Endometrium (tissue), 2 donors: ENCODE measurements at regions not wholly inside any gene's neighbourhood (a gene's known extent, or its start where the extent isn't known, plus 50 kb on each side); places are given as distances from the start of the nearest gene placed in this dataset.
"Not testable (repeated sequence)": the region's sequence is repeated elsewhere in the genome, so short reads cannot be mapped to it uniquely, and the experiment has no call there.

Source experiments
- FAIRE-seq: peaks from 2 replicates; lab custom pipeline; 2012; peaks lifted over from hg19 to GRCh38; lab: Jason Lieb, UNC
- donor health status: control.
- donor health status: control.

DNA sequence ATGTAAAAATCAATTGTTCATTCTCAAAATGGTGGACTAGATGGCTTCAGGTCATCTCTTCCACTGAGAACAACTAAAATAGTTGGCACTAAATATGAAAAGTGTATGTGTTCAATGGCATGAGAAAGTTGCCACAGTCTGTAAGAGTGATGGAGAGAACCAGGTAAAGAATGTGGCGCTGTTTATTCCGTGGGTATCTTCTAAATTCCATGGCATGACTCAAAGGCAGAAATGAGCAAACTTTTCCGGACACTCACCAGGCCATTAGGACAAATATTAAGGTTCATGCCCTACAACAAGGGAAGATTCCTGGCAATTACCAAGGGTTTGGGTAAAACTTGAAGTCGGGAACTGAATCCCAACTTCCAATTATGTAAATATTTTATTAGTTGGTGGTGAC, 825.4 kb upstream of the CDH6 start:
- no peak for FAIRE-seq

DNA sequence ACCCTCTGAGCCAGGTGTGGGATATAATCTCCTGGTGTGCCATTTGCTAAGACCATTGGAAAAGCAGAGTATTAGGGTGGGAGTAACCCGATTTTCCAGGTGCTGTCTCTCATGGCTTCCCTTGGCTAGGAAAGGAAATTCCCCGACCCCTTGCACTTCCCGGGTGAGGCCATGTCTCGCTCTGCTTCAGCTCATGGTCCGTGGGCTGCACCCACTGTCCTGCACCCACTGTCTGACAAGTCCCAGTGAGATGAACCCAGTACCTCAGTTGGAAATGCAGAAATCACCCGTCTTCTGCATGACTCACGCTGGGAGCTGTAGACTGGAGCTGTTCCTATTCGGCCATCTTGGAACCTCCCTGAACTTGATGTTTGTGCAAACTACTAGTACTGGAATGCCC, 828.5 kb upstream of the CDH6 start:
- not testable (repeated sequence) for FAIRE-seq

GRCh38 chr5:30357371-30357770, 836.1 kb upstream of the CDH6 start:
- no peak for FAIRE-seq

DNA sequence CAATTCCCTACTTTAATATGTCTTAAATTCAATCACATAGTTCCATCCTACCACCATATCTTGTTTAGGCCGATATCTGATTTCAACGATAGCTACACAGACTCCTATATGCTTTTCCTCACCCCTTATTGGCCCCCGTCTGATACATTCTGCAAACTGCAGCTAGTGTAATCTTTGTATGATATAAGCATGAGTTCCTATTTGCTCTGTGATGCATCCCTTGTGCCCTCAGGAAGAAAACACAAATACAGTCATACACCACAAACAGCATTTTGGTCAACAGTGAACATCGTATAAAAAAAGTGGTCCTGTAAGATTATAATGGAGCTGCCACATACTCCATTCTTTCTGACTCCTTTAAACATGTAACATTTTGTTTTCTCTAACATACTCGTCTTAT, 837.8 kb upstream of the CDH6 start:
- no peak for FAIRE-seq

DNA sequence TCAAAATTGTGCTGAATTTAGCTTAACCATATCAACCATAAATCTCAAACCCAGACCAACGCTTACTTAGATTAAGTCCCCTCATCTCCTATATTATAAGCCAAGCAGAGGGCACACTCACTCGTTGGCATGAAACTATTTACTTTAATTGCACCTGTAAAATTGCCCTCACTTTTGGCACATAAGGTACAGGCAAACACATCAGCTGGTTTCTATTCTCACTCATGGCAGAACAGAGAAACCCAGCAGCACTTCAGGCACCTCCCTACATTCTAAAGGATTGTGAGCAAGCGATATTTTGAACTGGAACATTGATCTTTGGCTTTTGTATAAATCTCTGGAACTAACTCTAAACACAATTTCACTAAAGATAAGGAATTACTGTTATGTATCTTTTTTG, 845.6 kb upstream of the CDH6 start:
- FAIRE-seq: no peak

- FAIRE-seq: not testable (repeated sequence)
Measured at GRCh38 chr5:30345539-30346345, 847.7 kb upstream of the CDH6 start.

DNA sequence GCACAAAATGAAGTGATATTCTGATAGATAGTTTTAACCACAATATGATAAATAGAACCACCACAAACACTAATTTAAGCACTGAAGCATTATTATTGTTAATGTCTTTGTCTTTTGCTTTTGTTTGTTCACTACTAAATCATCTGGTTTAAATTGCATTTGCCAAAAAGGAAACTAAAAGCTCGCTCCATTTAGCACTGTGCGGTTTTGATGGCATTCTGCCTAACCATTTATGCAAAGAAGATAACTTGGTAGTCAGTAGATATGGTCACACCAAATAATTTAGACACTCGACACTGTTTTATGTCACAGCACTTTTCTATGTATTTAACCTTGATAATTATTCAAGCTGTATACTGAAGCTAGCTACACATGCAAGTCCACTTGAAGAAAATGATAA, 849.8 kb upstream of the CDH6 start:
- no peak for FAIRE-seq

GRCh38 chr5:30341466-30341865, 852.0 kb upstream of the CDH6 start:
- no peak for FAIRE-seq

DNA sequence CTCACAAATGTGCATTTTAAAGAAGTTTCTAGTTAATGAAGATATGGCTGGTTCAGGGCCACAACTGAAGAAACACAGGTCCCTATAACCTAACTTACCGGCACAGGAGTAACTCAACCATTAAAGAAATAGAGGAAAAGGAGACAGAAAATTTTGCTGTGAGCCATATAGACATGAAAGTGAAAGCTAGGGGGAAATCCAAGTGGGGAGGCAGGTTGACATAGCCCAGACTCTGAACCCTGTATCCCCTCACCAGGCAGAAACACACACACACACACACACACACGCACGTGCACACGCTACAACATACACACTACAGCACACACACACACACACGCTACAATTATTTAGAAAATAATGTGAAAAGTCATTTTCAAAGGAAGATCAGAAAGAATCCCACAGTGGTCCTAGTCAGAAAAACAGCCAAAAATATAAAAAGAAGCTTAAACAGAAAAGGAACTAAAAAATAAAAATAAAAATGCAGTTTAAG, 856.4 kb upstream of the CDH6 start:
- no peak for FAIRE-seq

DNA sequence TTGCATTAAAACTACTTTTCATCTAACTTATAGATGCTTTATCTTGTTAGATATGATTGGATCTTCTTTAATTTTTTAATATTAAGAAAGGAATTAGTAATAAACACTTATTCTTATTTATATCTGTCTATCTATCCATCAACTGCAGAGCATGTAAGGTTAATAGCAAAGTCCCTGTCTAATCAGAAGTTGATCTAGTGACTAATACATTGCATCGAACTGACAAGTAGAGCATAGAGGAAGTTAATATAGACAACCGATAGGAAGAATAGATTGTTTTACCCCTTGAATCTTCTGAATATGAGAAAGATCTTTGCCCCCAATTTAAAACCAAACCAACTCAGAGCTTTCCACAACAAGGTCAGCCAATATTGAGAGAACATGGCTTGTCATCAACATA, 862.0 kb upstream of the CDH6 start:
- FAIRE-seq: no peak

- no peak for FAIRE-seq
Measured at GRCh38 chr5:30325795-30326194, 867.7 kb upstream of the CDH6 start.

DNA sequence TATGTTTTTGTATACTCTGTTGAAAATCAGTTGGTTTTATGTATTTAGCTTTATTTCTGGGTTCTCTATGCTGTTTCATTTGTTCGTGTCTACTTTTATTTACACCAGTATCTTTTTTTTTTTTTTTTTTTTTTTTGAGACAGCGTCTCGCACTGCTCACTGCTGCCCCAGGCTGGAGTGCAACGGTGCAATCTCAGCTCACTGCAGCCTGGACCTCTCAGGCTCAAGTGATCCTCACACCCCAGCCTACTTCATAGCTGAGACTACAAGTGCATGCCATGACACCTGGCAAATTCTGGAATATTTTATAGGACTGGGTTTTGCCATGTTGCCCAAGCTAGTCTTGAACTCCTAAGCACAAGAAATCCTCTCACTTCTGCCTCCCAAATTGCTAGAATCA, 869.4 kb upstream of the CDH6 start:
- FAIRE-seq: no peak

GRCh38 chr5:30287890-30288289, 905.6 kb upstream of the CDH6 start:
- FAIRE-seq: no peak

DNA sequence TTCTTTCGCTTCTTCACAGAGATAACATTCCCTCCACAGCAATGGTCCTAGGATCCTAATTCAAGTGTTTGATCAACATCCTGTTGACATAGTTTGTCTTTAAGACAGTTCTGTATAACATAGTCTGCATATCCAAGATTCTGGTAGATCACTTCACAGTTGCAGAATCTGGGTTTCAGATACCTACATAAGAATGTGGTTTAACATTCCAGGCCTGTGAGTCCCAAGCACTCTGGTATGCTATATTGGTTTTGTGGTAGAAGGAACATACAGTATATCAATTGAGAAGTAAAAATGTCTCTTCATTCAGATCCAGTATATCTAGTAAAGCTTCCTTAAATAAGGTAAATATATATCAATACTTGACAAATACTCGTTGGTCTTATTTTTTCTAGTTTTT, 914.2 kb upstream of the CDH6 start:
- no peak for FAIRE-seq

GRCh38 chr5:30267026-30267425, 926.5 kb upstream of the CDH6 start:
- no peak for FAIRE-seq

DNA sequence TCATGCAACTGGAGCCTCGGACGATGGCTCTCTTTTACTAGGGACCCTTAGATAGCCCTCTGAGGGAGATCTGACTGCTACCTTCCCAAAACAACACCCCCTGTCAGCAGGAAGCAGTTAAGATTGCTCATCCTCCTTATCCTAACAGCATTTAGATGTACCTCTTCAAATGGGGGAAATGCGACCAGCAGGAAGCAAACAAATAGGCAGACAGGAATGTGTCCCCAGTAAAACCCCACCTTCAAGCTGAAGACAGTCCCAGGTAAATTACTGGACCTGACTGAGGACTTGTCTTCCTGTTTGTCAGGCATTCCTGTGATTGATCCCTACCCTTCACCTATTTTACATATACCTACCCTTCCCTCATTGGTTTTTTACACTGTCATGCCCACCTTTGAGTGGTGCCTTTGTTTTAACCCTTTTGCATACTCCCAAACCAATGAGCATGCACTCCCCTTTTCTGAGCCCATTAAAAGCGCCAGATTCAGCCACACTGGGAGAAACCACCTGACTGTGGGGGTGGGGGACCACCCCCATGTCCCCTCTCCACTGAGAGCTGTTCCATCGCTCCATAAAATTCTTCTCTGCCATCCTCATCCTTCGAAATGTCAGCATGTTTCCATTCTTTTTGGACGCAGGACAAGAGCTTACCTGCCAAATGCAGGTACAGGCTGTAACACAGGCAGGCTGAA, 954.0 kb upstream of the CDH6 start:
- no peak for FAIRE-seq

DNA sequence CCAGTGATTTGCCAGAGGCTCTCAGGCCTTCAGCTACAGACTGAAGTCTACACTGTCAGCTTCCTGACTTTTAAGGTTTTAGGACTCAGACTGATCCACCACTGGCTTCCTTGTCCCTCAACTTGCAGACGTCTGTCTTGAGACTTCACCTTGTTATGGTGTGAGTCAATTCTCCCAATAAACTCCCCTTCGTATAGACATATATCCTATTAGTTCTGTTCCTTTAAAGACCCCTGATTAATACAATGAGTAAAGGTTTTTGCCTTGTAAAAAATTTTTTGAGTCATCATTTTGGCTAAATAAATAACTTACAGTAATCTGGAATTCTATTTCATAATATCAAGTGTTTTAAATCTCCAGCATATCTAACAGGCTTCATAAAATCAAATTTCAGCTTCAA, 956.3 kb upstream of the CDH6 start:
- no peak for FAIRE-seq

GRCh38 chr5:30209755-30210154, 983.7 kb upstream of the CDH6 start:
- no peak for FAIRE-seq

- no peak for FAIRE-seq
Measured at GRCh38 chr5:30197662-30198061, 995.8 kb upstream of the CDH6 start.

GRCh38 chr5:30195036-30195435, 998.5 kb upstream of the CDH6 start:
- no peak for FAIRE-seq

GRCh38 chr5:30194595-30194994, 998.9 kb upstream of the CDH6 start:
- FAIRE-seq: no peak

DNA sequence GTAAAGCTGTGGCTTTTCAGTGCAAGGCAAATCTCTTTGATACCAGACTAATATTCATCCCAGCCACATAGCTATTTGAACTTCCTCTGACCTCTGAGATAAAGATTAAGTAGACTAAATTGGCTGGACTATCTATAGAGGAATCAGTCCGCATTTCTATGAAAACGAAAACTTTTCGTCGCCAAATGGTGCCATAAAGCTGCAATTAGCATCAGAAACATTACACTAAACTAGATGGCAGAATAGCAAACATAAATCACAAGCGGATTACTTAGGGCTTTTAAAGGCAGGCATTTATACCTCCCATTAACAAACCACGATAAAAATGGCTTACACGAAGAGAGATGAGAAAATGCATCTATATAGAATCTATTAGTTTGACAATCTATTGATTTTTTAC, 1009.7 kb upstream of the CDH6 start:
- FAIRE-seq: no peak

GRCh38 chr5:30156156-30156555, 1037.3 kb upstream of the CDH6 start:
- FAIRE-seq: no peak

- FAIRE-seq: no peak
Measured at GRCh38 chr5:30152431-30152830, 1041.1 kb upstream of the CDH6 start.
